H7 (cell line): ENCODE measurements at regions not wholly inside any gene's neighbourhood (a gene's known extent, or its start where the extent isn't known, plus 50 kb on each side); places are given as distances from the start of the nearest gene placed in this dataset.

Experiments used
- DNase-seq: peaks from one replicate; pipeline ENCODE4 v3.0.0; 2012
- H3K27me3 ChIP-seq: 2 replicates; pipeline ENCODE4 v1.6.0; 2011; ENCODE audit warnings: mild to moderate bottlenecking, low read length; ENCODE audit not compliant: control insufficient read depth, insufficient read depth
- H3K36me3 ChIP-seq: replicated peaks from 2 replicates; pipeline ENCODE4 v1.5.1; 2011; ENCODE audit warnings: low read length; ENCODE audit not compliant: control insufficient read depth, insufficient read depth
- H3K4me3 ChIP-seq: 2 replicates; pipeline ENCODE4 v1.5.1; 2011; ENCODE audit warnings: low read depth, mild to moderate bottlenecking, control low read depth, low read length, moderate library complexity; ENCODE audit not compliant: insufficient read depth

DNA sequence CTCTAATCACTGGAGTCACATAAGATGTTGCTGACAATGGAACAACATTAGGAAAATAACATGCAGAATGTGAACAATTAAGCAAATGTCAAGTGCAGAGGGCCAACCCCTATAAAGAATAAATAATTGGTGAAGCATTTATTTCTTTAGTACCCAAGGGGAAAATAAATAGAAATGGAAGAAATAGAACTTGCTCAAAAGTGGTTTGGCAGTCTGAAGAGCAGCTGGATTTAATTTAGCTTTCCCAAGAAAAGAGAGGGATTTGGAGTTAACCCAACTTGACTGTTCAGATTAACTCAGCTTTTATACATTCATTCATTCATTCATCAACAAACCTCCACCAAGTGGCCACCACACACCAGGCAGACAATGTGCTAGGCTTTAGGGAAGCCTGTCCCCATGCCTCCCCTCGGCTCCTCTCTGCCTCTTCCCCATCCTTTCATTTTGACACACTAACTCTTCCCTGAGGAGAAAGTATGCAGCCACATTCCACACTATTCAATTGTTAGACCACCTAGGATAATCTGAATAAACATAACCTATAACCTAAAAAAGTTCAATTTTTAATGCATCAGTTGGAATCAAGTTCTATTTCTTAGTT lies 295.5 kb downstream of the AHR start:
- no peak for DNase-seq
- Histone ChIP-seq H3K4me3 (no peak overlapping the region), H3K36me3 (no peaks in the 10 kb centered on the region), H3K27me3 (no peaks in the 10 kb centered on the region)

DNA sequence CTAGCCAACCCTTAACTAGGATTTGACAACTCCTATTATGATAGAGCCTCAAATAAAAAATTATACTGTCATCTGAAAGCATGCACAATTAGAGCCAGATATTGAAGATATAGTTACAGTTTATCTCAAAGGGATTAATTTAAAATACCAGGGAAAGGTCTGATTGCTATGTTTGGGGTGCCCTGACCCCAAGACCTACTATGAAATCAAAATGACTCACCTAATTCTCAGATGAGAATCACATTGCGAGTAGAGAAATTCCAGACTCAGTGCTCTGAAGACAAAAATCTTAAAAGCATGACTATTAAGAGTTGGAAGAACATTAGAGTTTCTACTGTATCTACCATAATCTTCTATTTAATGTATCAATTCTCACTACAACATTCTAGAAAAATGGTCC lies 297.1 kb downstream of the AHR start:
- Histone ChIP-seq H3K27me3 (no peaks in the 10 kb centered on the region), H3K36me3 (no peaks in the 10 kb centered on the region), H3K4me3 (no peak overlapping the region)
- no peak for DNase-seq

DNA sequence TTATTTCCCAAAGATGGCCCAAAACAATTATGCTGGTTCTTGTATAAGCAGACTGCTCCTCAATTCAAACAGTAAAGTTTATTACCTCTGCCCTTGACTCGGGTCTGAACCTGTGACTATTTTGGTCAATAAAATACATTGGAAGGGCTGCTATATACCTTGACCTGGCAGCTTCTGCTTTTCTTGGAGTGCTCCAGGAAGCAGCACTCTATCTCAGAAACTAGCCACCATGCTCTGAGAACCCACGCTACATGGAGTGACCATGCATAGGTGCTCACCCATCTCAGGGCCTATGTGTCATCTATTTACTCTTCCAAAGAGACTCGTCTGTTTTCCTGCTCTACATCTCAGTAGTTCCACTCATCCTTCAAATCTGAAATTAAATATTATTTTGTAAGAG lies 299.9 kb downstream of the AHR start:
- Histone ChIP-seq H3K4me3 (no peak overlapping the region), H3K27me3 (no peaks in the 10 kb centered on the region), H3K36me3 (no peaks in the 10 kb centered on the region)
- DNase-seq = no peak

DNA sequence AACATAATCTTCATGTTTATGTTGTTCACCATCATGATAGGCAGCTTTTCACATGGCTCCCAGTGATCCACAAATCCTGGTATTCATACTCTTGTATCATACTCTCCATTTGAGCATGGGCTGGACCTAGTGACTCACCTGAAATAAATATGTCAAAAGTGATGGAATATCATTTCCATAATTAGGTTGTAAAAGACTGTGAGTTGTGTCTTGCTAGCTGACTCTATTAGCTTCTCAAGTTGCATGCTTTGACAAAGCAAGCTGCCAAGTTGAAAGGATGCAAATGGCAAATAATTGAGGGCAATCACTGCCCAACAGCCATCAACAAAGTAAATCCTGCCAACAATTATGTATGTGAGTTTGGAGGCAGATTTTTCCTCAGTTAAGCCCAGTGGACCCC lies 300.4 kb downstream of the AHR start:
- Histone ChIP-seq H3K36me3 (no peaks in the 10 kb centered on the region), H3K27me3 (no peaks in the 10 kb centered on the region), H3K4me3 (no peak overlapping the region)
- DNase-seq = no peak

DNA sequence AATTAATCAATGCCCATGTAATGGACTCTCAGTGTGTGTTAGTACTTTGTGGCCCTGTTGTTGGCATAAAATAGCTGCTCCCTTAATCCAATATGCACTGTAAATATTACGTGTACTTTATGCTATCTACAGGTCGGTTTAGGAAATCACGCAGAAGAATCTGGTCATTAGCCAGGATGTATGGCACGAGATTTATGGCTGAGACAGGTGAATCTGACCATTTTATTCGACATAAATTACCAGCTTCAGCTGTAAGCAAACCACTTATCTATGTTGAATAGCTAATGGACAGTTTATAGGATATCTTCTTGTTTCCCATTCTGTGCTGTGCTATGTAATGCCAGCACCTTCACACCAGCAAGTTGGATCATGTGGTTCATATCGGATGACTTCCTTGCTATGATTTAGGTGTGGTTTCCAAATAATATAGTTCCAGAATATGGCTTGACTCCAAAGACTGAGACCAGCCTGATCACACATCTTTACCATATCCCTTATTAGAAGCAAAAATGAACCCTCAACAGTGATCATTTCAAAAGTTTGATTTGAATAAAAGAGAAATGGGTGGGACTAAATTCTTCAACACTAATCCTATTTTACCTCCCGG lies 301.4 kb downstream of the AHR start:
- H3K27me3 ChIP-seq = no peaks in the 10 kb centered on the region
- no peak for DNase-seq
- no peaks in the 10 kb centered on the region for H3K36me3 ChIP-seq
- no peak overlapping the region for H3K4me3 ChIP-seq

DNA sequence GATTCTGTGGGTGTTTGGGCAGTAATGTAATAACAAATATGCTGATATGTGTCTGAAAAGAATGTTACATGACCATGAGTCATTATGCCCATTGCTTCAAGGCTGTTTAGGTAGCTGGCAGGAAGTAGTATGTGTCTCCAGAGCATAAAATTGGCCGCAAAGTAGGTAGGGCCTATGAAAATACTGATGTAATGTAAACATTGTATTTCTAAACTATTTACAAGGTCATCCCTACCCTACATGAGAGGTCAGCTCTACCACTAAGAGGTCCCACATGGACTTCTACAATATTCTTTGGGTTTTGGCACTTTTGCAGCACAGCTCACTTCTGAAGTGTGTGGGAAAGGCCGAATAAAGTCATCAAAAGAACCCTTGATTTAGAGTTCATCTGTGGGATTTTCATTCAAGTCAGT lies 301.9 kb downstream of the AHR start:
- H3K36me3 ChIP-seq = no peaks in the 10 kb centered on the region
- H3K27me3 ChIP-seq = no peaks in the 10 kb centered on the region
- no peak for DNase-seq
- no peak overlapping the region for H3K4me3 ChIP-seq

DNA sequence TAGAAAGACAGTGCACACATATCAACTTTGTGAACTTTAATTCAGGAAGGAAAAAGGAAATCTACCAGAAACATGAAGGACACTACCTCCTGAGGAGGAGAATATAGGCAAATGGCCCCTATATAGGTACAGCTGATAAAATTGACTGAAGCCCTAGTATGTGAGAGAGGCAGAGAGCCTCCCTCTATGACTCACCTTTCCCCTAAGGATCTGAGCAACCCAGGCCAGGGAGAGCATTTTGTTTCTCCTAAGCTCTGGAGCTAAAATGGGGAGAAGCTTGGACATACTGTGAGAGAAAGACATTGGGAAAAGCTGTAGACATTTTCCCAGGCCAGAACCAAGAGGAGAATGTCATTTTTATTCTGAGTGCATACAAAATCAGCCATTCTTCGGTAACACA lies 303.5 kb downstream of the AHR start:
- DNase-seq = no peak
- no peaks in the 10 kb centered on the region for H3K27me3 ChIP-seq

DNA sequence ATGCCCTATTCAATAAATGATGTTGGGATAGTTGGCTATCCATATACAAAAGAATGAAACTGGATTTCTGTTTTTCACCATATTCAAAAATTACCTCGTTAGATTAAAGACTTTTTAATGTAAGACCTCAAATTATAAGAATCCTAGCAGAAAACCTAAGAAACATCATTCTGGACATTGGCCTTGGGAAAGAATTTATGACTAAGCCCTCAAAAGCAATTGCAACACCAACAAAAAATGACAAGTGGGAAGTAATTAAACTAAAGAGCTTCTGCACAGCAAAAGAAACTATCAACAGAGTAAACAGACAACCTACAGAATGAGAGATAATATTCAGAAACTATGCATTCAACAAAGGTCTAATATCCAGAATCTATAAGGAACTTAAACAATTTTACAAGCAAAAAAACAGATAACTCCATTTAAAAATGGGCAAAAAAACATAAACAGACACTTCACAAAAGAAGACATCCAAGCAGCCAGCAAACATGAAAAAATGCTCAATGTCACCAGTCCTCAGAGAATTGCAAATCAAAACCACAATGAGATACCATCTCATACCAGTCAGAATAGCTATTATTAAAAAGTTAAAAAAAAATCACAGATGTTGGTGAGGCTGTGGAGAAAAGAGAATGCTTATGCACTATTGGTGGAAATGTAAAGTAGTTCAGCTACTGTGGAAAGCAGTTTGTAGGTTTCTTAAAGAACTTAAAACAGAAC lies 309.8 kb downstream of the AHR start:
- Histone ChIP-seq H3K4me3 (no peak overlapping the region), H3K36me3 (no peaks in the 10 kb centered on the region), H3K27me3 (no peaks in the 10 kb centered on the region)
- DNase-seq = no peak

More for the DNA sequence above, 303.5 kb downstream of the AHR start:
- Histone ChIP-seq H3K36me3 (no peaks in the 10 kb centered on the region), H3K4me3 (no peak overlapping the region)

DNA sequence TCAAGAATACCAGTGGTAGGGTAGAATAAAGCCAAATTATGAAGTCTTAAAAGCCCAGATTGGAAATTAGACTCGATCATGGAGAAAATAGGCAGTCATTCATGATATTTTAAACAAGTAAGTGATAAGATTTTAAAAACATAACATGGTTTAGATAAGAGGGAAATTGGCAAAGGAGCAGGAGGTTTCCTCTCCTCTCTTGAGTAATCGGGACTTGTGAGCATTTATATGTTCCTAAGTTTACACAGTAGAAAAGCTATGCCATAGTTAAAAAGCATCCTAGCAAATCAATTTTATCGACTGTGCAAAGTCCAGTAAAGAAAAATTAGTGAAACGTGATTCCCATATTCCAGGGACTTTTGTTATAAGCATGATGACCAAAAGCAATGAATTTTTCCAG lies 313.2 kb downstream of the AHR start:
- H3K36me3 ChIP-seq = no peaks in the 10 kb centered on the region
- DNase-seq = no peak
- no peaks in the 10 kb centered on the region for H3K27me3 ChIP-seq
- H3K4me3 ChIP-seq = no peak overlapping the region

DNA sequence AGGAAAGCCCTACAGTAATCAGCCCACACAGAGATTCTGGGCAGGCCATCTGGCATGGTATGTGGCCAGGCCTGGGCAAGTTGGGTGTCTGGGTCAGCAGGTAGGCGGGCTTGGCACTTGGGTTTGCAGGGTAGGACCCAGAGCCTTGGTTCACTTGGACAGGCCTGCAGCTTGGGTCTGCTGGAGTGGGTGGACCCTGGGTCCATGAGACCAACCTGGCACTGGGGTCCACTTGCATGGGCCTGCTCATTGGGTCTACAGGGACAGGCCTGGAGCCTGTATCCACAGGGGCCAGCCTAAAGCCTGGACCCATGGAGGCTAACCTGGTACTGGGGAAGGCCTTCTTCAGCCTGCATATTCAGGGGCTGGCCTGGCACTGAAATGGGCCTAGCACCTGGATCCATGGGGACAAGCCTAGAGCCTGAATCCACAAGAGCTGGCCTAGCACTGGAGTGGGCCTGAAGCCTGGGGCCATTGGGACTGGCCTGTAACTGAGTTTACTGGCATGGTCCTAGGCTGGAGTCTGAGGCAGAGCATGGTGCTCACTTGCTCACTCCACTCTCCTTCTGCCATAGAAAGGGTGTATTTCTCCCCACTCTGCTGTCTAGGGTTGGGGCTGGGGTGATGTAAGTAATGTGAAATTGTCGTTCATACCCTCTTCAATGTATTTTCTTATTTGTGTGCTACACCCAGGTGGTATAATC lies 315.0 kb downstream of the AHR start:
- H3K4me3 ChIP-seq = no peak overlapping the region
- H3K27me3 ChIP-seq = no peaks in the 10 kb centered on the region
- no peak for DNase-seq
- no peaks in the 10 kb centered on the region for H3K36me3 ChIP-seq

DNA sequence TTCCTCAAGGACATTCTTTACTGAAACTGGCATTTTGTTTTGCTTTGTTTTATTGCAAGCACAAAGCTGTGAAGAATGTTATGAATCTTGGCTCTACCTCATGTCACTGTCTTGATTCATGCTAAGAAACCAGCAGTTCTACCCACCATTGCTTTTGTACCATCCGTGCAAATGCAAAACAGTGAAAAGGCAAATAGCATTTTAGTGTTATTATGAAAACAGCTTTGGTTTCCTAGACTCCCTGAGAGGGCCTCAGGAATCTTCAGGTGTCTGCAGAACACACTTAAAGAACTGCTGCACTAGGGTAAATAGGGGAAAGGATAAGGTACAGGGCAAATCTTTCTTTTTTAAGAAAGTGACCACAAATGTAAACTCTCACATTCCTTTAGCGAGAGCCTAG lies 318.9 kb downstream of the AHR start:
- Histone ChIP-seq H3K36me3 (no peaks in the 10 kb centered on the region), H3K4me3 (no peak overlapping the region), H3K27me3 (no peaks in the 10 kb centered on the region)
- no peak for DNase-seq

DNA sequence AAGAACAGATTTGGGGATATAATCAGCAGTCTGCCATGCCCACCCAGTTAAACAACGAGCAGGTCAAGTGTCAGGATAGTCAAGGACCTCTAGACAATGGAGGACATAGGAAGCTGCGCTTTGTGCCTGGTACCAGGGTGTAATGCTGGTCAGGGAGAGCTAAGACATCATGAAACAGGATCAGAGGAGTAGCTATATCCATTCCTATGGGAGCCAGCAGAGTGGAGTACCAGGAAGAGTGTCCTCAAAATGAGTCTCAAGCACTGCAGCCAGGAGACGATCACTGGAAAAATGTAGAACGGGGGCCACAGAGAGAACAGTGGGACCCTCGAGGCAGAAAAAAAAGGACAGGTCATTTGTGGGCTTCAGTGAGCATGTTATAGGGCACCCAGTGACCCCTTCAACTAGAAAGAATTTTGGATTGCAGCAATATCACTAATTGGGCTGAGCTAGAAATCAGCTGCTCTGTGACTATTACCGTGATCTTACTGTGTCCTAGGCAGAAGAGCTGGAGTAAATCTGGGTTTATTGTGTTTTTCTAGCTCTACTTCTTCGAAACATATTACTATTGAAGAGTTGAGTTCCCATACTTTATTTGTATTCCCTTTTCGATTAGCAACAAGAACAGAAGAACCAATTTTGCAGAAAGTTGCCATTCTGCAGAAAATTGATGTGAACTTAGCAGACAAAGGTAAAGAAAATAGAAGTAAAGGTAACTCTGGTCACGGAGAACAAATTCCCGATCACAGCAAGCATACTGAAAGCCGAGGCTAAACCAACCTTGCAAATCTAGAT lies 319.6 kb downstream of the AHR start:
- Histone ChIP-seq H3K27me3 (no peaks in the 10 kb centered on the region), H3K4me3 (no peak overlapping the region), H3K36me3 (no peaks in the 10 kb centered on the region)
- DNase-seq = no peak

DNA sequence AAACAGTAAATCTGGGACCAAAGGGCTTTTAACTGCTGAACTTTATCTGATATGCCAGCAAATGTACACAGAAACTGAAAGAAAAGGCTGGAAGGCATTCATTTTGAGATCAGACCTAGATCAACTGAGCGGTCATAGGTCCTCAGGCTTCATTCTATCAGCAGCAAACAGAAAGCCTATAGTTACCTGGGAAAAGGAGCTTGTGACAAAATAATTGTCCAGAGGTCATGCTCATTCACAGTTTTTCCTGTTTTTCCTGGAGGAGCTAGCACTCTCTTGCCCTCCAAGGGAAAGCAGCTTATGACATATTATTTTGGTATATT lies 320.2 kb downstream of the AHR start:
- H3K27me3 ChIP-seq = no peaks in the 10 kb centered on the region
- DNase-seq = no peak
- H3K4me3 ChIP-seq = no peak overlapping the region
- no peaks in the 10 kb centered on the region for H3K36me3 ChIP-seq

DNA sequence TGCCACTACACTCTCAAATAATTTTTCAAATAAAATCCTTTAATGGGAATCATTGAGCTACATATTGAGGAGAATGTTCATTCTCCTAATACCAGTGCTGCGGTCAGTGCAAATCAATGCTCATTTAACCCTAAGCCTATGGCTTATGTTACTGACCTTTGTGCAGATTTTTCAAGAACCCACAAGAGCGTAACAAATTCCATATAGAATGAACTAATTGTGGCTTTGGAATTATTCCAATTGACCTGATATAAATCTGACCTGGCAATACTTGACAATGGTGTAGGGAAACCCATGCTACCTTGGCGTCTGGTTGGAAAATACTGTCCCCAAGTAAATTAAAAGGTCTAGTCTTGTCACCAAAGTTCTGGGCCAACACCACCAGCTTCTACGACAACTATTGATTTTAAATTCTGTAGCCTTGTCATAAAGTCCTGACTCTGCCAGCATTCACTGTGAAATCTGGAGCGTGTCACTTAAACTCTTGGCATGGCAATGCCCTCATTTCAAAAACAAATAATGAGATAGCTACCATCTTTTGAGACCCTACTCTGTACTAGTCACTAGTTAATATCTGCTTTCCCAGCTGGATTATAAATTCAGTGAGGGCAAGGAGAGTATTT lies 320.9 kb downstream of the AHR start:
- Histone ChIP-seq H3K36me3 (no peaks in the 10 kb centered on the region), H3K27me3 (no peaks in the 10 kb centered on the region), H3K4me3 (no peak overlapping the region)
- no peak for DNase-seq
